Neural cell (in vitro differentiated cells): ENCODE measurements at regions not wholly inside any gene's neighbourhood (a gene's known extent, or its start where the extent isn't known, plus 50 kb on each side); places are given as distances from the start of the nearest gene placed in this dataset.

Source experiments
- H2AFZ ChIP-seq: fragments of 200-600, 300-800 bp; sonication (generic), shearing (Covaris generic); 2 replicates; pipeline ENCODE4 v1.6.0; 2014; ENCODE audit warnings: low read depth, mild to moderate bottlenecking, antibody characterized with exemption, low read length, moderate library complexity
- H3F3A ChIP-seq: fragments of 200-600 bp; shearing (Covaris generic); 2 replicates; pipeline ENCODE4 v1.6.1; 2016; ENCODE audit warnings: mild to moderate bottlenecking, moderate library complexity, mixed read lengths, antibody characterized with exemption, low read length; ENCODE audit not compliant: insufficient read depth, poor library complexity, severe bottlenecking
- H3K27ac ChIP-seq: fragments of 200-600, 300-800 bp; sonication (generic), shearing (Covaris generic); 2 replicates; pipeline ENCODE4 v1.5.1; 2014; ENCODE audit warnings: mild to moderate bottlenecking, low read length, moderate library complexity
- H3K27me3 ChIP-seq: fragments of 300-800, 200-600 bp; sonication (generic), shearing (Covaris generic); 2 replicates; pipeline ENCODE4 v1.6.0; 2014; ENCODE audit warnings: mild to moderate bottlenecking, low read depth, low read length, moderate library complexity; ENCODE audit not compliant: insufficient read depth
- H3K36me3 ChIP-seq: fragments of 300-800, 200-600 bp; sonication (generic), shearing (Covaris generic); 2 replicates; pipeline ENCODE4 v1.5.1; 2014; ENCODE audit warnings: mild to moderate bottlenecking, antibody characterized with exemption, low read length, moderate library complexity; ENCODE audit not compliant: insufficient read depth
- H3K4me2 ChIP-seq: fragments of 300-800, 200-600 bp; sonication (generic), shearing (Covaris generic); 2 replicates; pipeline ENCODE4 v1.6.0; 2014; ENCODE audit warnings: mild to moderate bottlenecking, low read length
- H3K4me3 ChIP-seq: fragments of 300-800, 200-600 bp; sonication (generic), shearing (Covaris generic); 2 replicates; pipeline ENCODE4 v1.5.1; 2014; ENCODE audit warnings: mild to moderate bottlenecking, low read length, moderate library complexity
- H3K79me2 ChIP-seq: fragments of 200-600 bp; shearing (Covaris generic); replicated peaks from 2 replicates; pipeline ENCODE4 v1.6.0; 2014; ENCODE audit warnings: mild to moderate bottlenecking, low read length, moderate library complexity; ENCODE audit not compliant: insufficient read depth
- H3K9ac ChIP-seq: fragments of 300-800, 200-600 bp; sonication (generic), shearing (Covaris generic); 2 replicates; pipeline ENCODE4 v1.6.1; 2016; ENCODE audit warnings: mild to moderate bottlenecking, low read length, mixed read lengths
- H3K9me2 ChIP-seq: fragments of 200-600 bp; shearing (Covaris generic); 2 replicates; pipeline ENCODE4 v1.6.1; 2016; ENCODE audit warnings: mild to moderate bottlenecking, low read length, mixed read lengths; ENCODE audit not compliant: insufficient read depth
- H3K9me3 ChIP-seq: fragments of 200-600, 300-800 bp; sonication (generic), shearing (Covaris generic); 2 replicates; pipeline ENCODE4 v1.6.1; 2016; ENCODE audit warnings: mild to moderate bottlenecking, mixed run types, low read length, moderate library complexity, mixed read lengths
- H4K20me1 ChIP-seq: fragments of 200-600 bp; shearing (Covaris generic); 2 replicates; pipeline ENCODE4 v1.6.1; 2016; ENCODE audit warnings: mild to moderate bottlenecking, mixed run types; ENCODE audit not compliant: insufficient read depth
- EP300 ChIP-seq: fragments of 450-650 bp; conservative IDR thresholded peaks from 2 replicates; pipeline ENCODE4 v1.6.1; 2014; ENCODE audit warnings: antibody characterized with exemption, mild to moderate bottlenecking, moderate library complexity; ENCODE audit not compliant: poor library complexity, severe bottlenecking
- EZH2 ChIP-seq: fragments of 200-600, 300-800 bp; shearing (Covaris generic), sonication (generic); IDR thresholded peaks from 2 replicates; pipeline ENCODE4 v1.6.1; 2014; ENCODE audit warnings: antibody characterized with exemption, low read length, borderline replicate concordance, mild to moderate bottlenecking; ENCODE audit not compliant: insufficient read depth, poor library complexity, severe bottlenecking
- RAD21 ChIP-seq: fragments of 450-650 bp; conservative IDR thresholded peaks from 2 replicates; pipeline ENCODE4 v1.6.1; 2014; ENCODE audit warnings: antibody characterized with exemption, mild to moderate bottlenecking, moderate library complexity
- REST ChIP-seq: IDR thresholded peaks from 2 replicates; pipeline ENCODE4 v1.6.1; 2012; ENCODE audit warnings: borderline replicate concordance
- SMC3 ChIP-seq: fragments of 450-650 bp; conservative IDR thresholded peaks from 2 replicates; pipeline ENCODE4 v1.6.1; 2014; ENCODE audit warnings: antibody characterized with exemption, mild to moderate bottlenecking, moderate library complexity; ENCODE audit not compliant: poor library complexity

- TF ChIP-seq EP300 (no peak), EZH2 (no peak), SMC3 (no peak), RAD21 (no peak), REST (no peak)
- Histone ChIP-seq H3K27me3 (no peaks in the 10 kb centered on the region), H3F3A (peaks cover 4% of the 10 kb centered on the region), H2AFZ (no peak overlapping the region), H4K20me1 (no peaks in the 10 kb centered on the region), H3K79me2 (no peaks in the 10 kb centered on the region), H3K9me3 (no peaks in the 10 kb centered on the region), H3K9me2 (no peaks in the 10 kb centered on the region), H3K36me3 (no peaks in the 10 kb centered on the region), H3K4me2 (no peak overlapping the region), H3K4me3 (no peak overlapping the region), H3K9ac (no peak overlapping the region), H3K27ac (no peak overlapping the region)
These were observed 51.2 kb upstream of the KCNG1 start for GRCh38 chr20:51074062-51074461.
